WTC11 (cell line): ENCODE measurements at regions not wholly inside any gene's neighbourhood (a gene's known extent, or its start where the extent isn't known, plus 50 kb on each side); places are given as distances from the start of the nearest gene placed in this dataset.

ENCODE experiments used
- ATAC-seq: fragments of 200-7000 bp; cut with Tn5 transposase; 2 replicates; pipeline ENCODE4 v1.10.0; 2021; ENCODE audit warnings: mild to moderate bottlenecking, moderate library complexity
- CTCF ChIA-PET: fragments of 300-600 bp; sonication (Branson Sonifier 250); formaldehyde crosslinking; loops from one replicate; lab custom pipeline; 2021; ENCODE audit warnings: antibody characterized with exemption; lab: Charles Lee
- POLR2A ChIA-PET: fragments of 350-600 bp; sonication (Branson Sonifier 250); formaldehyde crosslinking; loops from one replicate; lab custom pipeline; 2021; ENCODE audit warnings: antibody characterized with exemption; lab: Charles Lee
- DNase-seq: peaks from one replicate; pipeline ENCODE4 v3.0.0; 2021; ENCODE audit warnings: low spot score
- H3K27ac Mint-ChIP-seq: 2 replicates; pipeline ENCODE4 v1.8.0; 2021; ENCODE audit warnings: mixed read lengths
- H3K27me3 Mint-ChIP-seq: 2 replicates; pipeline ENCODE4 v1.8.0; 2021; ENCODE audit warnings: low read depth, mild to moderate bottlenecking, moderate library complexity, mixed read lengths
- H3K36me3 Mint-ChIP-seq: 2 replicates; pipeline ENCODE4 v1.8.0; 2021; ENCODE audit warnings: mixed read lengths
- H3K4me1 Mint-ChIP-seq: 2 replicates; pipeline ENCODE4 v1.8.0; 2022; ENCODE audit warnings: mixed read lengths
- H3K4me3 Mint-ChIP-seq: 2 replicates; pipeline ENCODE4 v1.8.0; 2021; ENCODE audit warnings: mild to moderate bottlenecking, moderate library complexity, mixed read lengths
- H3K9me3 Mint-ChIP-seq: 2 replicates; pipeline ENCODE4 v1.8.0; 2021; ENCODE audit warnings: mixed read lengths
- CREB1 ChIP-seq: sonication (generic); formaldehyde crosslinking; IDR thresholded peaks from 2 replicates; pipeline ENCODE4 v1.8.0; 2023; ENCODE audit warnings: mild to moderate bottlenecking, missing genetic modification reagents
- E2F1 ChIP-seq: sonication (generic); formaldehyde crosslinking; IDR thresholded peaks from 2 replicates; pipeline ENCODE4 v1.8.0; 2022; ENCODE audit warnings: mild to moderate bottlenecking, missing genetic modification reagents
- ESRRA ChIP-seq: sonication (generic); formaldehyde crosslinking; IDR thresholded peaks from 2 replicates; pipeline ENCODE4 v1.8.1; 2022; ENCODE audit warnings: mild to moderate bottlenecking, missing genetic modification reagents, borderline replicate concordance
- ETV6 ChIP-seq: sonication (generic); formaldehyde crosslinking; IDR thresholded peaks from 2 replicates; pipeline ENCODE4 v1.8.1; 2022; ENCODE audit warnings: mild to moderate bottlenecking, missing genetic modification reagents
- GABPB1 ChIP-seq: sonication (generic); formaldehyde crosslinking; IDR thresholded peaks from 2 replicates; pipeline ENCODE4 v1.8.1; 2023; ENCODE audit warnings: mild to moderate bottlenecking, missing genetic modification reagents
- GRHL2 ChIP-seq: fragments of 250-450 bp; sonication (Bioruptor Pico); IDR thresholded peaks from 2 replicates; pipeline ENCODE4 v1.8.0; 2022; ENCODE audit warnings: mild to moderate bottlenecking, moderate library complexity; ENCODE audit not compliant: insufficient replicate concordance, severe bottlenecking
- MYBL2 ChIP-seq: sonication (generic); formaldehyde crosslinking; IDR thresholded peaks from 2 replicates; pipeline ENCODE4 v1.8.1; 2023; ENCODE audit warnings: mild to moderate bottlenecking, moderate library complexity, missing genetic modification reagents
- NR1H2 ChIP-seq: sonication (generic); formaldehyde crosslinking; IDR thresholded peaks from 2 replicates; pipeline ENCODE4 v1.9.0; 2021; ENCODE audit warnings: mild to moderate bottlenecking, moderate library complexity, missing genetic modification reagents
- NR2C2 ChIP-seq: sonication (generic); formaldehyde crosslinking; IDR thresholded peaks from 2 replicates; pipeline ENCODE4 v1.8.0; 2022; ENCODE audit warnings: mild to moderate bottlenecking, missing genetic modification reagents
- SMAD4 ChIP-seq: sonication (generic); formaldehyde crosslinking; IDR thresholded peaks from 2 replicates; pipeline ENCODE4 v1.8.0; 2022; ENCODE audit warnings: mild to moderate bottlenecking, missing genetic modification reagents
- ZBTB21 ChIP-seq: sonication (generic); formaldehyde crosslinking; IDR thresholded peaks from 2 replicates; pipeline ENCODE4 v1.8.1; 2023; ENCODE audit warnings: mild to moderate bottlenecking, missing genetic modification reagents, borderline replicate concordance
- ZNF121 ChIP-seq: sonication (generic); formaldehyde crosslinking; IDR thresholded peaks from 2 replicates; pipeline ENCODE4 v1.8.0; 2023; ENCODE audit warnings: missing genetic modification reagents
- ZNF281 ChIP-seq: sonication (generic); formaldehyde crosslinking; IDR thresholded peaks from 2 replicates; pipeline ENCODE4 v1.8.0; 2023; ENCODE audit warnings: mild to moderate bottlenecking, missing genetic modification reagents
- ZNF423 ChIP-seq: fragments of 250-450 bp; sonication (Bioruptor Pico); IDR thresholded peaks from 2 replicates; pipeline ENCODE4 v2.1.2; 2022; ENCODE audit warnings: mild to moderate bottlenecking, moderate library complexity
- TF ChIP-seq, protein P1 (sequence below): sonication (generic); formaldehyde crosslinking; IDR thresholded peaks from 2 replicates; pipeline ENCODE4 v1.8.1; 2023; ENCODE audit warnings: mild to moderate bottlenecking, missing genetic modification reagents, moderate library complexity
- TF ChIP-seq, protein P2 (sequence below): fragments of 250-450 bp; sonication (Bioruptor Pico); IDR thresholded peaks from 2 replicates; pipeline ENCODE4 v1.9.0; 2021; ENCODE audit warnings: moderate library complexity, mild to moderate bottlenecking, inconsistent platforms, borderline replicate concordance
- TF ChIP-seq, protein P3 (sequence below): fragments of 250-450 bp; sonication (Bioruptor Pico); IDR thresholded peaks from 2 replicates; pipeline ENCODE4 v1.9.0; 2021; ENCODE audit warnings: mild to moderate bottlenecking
- TF ChIP-seq, protein P4 (sequence below): fragments of 250-450 bp; sonication (Bioruptor Pico); IDR thresholded peaks from 2 replicates; pipeline ENCODE4 v1.8.0; 2021; ENCODE audit warnings: mild to moderate bottlenecking
- TF ChIP-seq, protein P5 (sequence below): sonication (generic); formaldehyde crosslinking; IDR thresholded peaks from 2 replicates; pipeline ENCODE4 v1.8.0; 2023; ENCODE audit warnings: missing genetic modification reagents

- TF ChIP-seq ZNF281 = no peak
- no peak for TF ChIP-seq ZNF121 (CRISPR knock-in tag)
- no peak for TF ChIP-seq SMAD4 (CRISPR knock-in tag)
- TF ChIP-seq, protein P1, sequence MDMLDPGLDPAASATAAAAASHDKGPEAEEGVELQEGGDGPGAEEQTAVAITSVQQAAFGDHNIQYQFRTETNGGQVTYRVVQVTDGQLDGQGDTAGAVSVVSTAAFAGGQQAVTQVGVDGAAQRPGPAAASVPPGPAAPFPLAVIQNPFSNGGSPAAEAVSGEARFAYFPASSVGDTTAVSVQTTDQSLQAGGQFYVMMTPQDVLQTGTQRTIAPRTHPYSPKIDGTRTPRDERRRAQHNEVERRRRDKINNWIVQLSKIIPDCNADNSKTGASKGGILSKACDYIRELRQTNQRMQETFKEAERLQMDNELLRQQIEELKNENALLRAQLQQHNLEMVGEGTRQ (CRISPR knock-in tag) = no peak
- TF ChIP-seq ZBTB21 (CRISPR knock-in tag) = no peak
- TF ChIP-seq MYBL2 (CRISPR knock-in tag) = no peak
- TF ChIP-seq GABPB1 (CRISPR knock-in tag) = no peak
- TF ChIP-seq, protein P2, sequence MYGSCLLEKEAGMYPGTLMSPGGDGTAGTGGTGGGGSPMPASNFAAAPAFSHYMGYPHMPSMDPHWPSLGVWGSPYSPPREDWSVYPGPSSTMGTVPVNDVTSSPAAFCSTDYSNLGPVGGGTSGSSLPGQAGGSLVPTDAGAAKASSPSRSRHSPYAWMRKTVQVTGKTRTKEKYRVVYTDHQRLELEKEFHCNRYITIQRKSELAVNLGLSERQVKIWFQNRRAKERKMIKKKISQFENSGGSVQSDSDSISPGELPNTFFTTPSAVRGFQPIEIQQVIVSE (CRISPR knock-in tag) = no peak
Observed at GRCh38 chr2:235247001-235247400, 246.8 kb upstream of the AGAP1 start (continued).

GRCh38 chr2:235255693-235256092 lies 238.2 kb upstream of the AGAP1 start:
- no peaks in the 10 kb centered on the region for H3K27me3 Mint-ChIP-seq
- ATAC-seq (no peak), DNase-seq (no peak)
- POLR2A ChIA-PET = no interaction called here
- peaks cover 12% of the 10 kb centered on the region for H3K36me3 Mint-ChIP-seq
- H3K27ac Mint-ChIP-seq = no peak overlapping the region
- CTCF ChIA-PET = no interaction called here
- TF ChIP-seq ESRRA (no peak), ZNF423 (no peak), NR1H2 (CRISPR knock-in tag) (no peak), CREB1 (CRISPR knock-in tag) (no peak), NR2C2 (CRISPR knock-in tag) (no peak), SMAD4 (CRISPR knock-in tag) (no peak), GABPB1 (CRISPR knock-in tag) (no peak), E2F1 (CRISPR knock-in tag) (no peak), GRHL2 (no peak), ETV6 (CRISPR knock-in tag) (no peak)
- TF ChIP-seq, protein P3, sequence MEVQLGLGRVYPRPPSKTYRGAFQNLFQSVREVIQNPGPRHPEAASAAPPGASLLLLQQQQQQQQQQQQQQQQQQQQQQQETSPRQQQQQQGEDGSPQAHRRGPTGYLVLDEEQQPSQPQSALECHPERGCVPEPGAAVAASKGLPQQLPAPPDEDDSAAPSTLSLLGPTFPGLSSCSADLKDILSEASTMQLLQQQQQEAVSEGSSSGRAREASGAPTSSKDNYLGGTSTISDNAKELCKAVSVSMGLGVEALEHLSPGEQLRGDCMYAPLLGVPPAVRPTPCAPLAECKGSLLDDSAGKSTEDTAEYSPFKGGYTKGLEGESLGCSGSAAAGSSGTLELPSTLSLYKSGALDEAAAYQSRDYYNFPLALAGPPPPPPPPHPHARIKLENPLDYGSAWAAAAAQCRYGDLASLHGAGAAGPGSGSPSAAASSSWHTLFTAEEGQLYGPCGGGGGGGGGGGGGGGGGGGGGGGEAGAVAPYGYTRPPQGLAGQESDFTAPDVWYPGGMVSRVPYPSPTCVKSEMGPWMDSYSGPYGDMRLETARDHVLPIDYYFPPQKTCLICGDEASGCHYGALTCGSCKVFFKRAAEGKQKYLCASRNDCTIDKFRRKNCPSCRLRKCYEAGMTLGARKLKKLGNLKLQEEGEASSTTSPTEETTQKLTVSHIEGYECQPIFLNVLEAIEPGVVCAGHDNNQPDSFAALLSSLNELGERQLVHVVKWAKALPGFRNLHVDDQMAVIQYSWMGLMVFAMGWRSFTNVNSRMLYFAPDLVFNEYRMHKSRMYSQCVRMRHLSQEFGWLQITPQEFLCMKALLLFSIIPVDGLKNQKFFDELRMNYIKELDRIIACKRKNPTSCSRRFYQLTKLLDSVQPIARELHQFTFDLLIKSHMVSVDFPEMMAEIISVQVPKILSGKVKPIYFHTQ (CRISPR knock-in tag) = no peak
- TF ChIP-seq, protein P4, sequence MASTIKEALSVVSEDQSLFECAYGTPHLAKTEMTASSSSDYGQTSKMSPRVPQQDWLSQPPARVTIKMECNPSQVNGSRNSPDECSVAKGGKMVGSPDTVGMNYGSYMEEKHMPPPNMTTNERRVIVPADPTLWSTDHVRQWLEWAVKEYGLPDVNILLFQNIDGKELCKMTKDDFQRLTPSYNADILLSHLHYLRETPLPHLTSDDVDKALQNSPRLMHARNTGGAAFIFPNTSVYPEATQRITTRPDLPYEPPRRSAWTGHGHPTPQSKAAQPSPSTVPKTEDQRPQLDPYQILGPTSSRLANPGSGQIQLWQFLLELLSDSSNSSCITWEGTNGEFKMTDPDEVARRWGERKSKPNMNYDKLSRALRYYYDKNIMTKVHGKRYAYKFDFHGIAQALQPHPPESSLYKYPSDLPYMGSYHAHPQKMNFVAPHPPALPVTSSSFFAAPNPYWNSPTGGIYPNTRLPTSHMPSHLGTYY (CRISPR knock-in tag) = no peak
- TF ChIP-seq, protein P5, sequence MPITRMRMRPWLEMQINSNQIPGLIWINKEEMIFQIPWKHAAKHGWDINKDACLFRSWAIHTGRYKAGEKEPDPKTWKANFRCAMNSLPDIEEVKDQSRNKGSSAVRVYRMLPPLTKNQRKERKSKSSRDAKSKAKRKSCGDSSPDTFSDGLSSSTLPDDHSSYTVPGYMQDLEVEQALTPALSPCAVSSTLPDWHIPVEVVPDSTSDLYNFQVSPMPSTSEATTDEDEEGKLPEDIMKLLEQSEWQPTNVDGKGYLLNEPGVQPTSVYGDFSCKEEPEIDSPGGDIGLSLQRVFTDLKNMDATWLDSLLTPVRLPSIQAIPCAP (CRISPR knock-in tag) = no peak
- H3K4me1 Mint-ChIP-seq = no peaks in the 10 kb centered on the region
- peaks cover 15% of the 10 kb centered on the region for H3K9me3 Mint-ChIP-seq
- H3K4me3 Mint-ChIP-seq = no peak overlapping the region
